Ascending aorta (tissue), 2 donors: ENCODE measurements at regions not wholly inside any gene's neighbourhood (a gene's known extent, or its start where the extent isn't known, plus 50 kb on each side); places are given as distances from the start of the nearest gene placed in this dataset.
"Not testable (repeated sequence)": the region's sequence is repeated elsewhere in the genome, so short reads cannot be mapped to it uniquely, and the experiment has no call there.

Experiments
- DNase-seq, 2 donors: peaks; one replicate each; pipeline ENCODE4 v3.0.0-alpha.2; 2019; ENCODE audit warnings: low spot score in 2 of 2
- H3K27ac ChIP-seq, 2 donors: fragments of 200-600 bp; sonication (generic); one replicate each; pipeline ENCODE4 v1.5.1; 2016 to 2017; ENCODE audit warnings: mild to moderate bottlenecking in 1 of 2
- H3K27me3 ChIP-seq: fragments of 200-600 bp; sonication (generic); one replicate; pipeline ENCODE4 v1.5.1; 2017
- H3K36me3 ChIP-seq, 2 donors: fragments of 200-600 bp; sonication (generic); one replicate each; pipeline ENCODE4 v1.5.1; 2016
- H3K4me1 ChIP-seq, 2 donors: fragments of 200-600 bp; sonication (generic); one replicate each; pipeline ENCODE4 v1.5.1; 2016 to 2017; ENCODE audit warnings: mild to moderate bottlenecking in 1 of 2
- H3K4me3 ChIP-seq, 2 donors: fragments of 200-600 bp; sonication (generic); one replicate each; pipeline ENCODE4 v1.5.1; 2016 to 2017; ENCODE audit warnings: mild to moderate bottlenecking in 1 of 2
- H3K9me3 ChIP-seq, 2 donors: fragments of 200-600 bp; sonication (generic); one replicate each; pipeline ENCODE4 v1.5.1; 2016
- CTCF ChIP-seq, 3 experiments: fragments of 200-600 bp in 2 of 3; fragments of 450-650 bp in 1 of 3; sonication (generic) in 2 of 3; IDR thresholded peaks; one replicate each; pipeline ENCODE4 v1.5.1; 2016 to 2019; ENCODE audit warnings: antibody characterized with exemption in 3 of 3, mild to moderate bottlenecking in 1 of 3, moderate library complexity in 1 of 3
- intact Hi-C: fragments of 100-400 bp; cut with DNase I; formaldehyde crosslinking; loops from one replicate; pipeline ENCODE4 v1.15.1; 2023

- intact Hi-C loops: no loop called here
- DNase-seq: no peak
- no peaks in the 10 kb centered on the region for H3K36me3 ChIP-seq
- no peak for TF ChIP-seq CTCF (IDR thresholded peaks at IDR 0.05)
- no peaks in the 10 kb centered on the region for H3K4me1 ChIP-seq
- H3K9me3 ChIP-seq: peaks cover 0 to 40% of the 10 kb centered on the region in 2 donors
- H3K27me3 ChIP-seq: no peaks in the 10 kb centered on the region
- no peak overlapping the region for H3K27ac ChIP-seq
- H3K4me3 ChIP-seq: no peak overlapping the region
These were observed 631.5 kb upstream of the NR2F2 start for GRCh38 chr15:95698951-95699350.

- no peak for DNase-seq
- no peaks in the 10 kb centered on the region for H3K27me3 ChIP-seq
- H3K4me3 ChIP-seq: no peak overlapping the region
- no peaks in the 10 kb centered on the region for H3K36me3 ChIP-seq
- TF ChIP-seq CTCF (IDR thresholded peaks at IDR 0.05): no peak
- no peak overlapping the region for H3K27ac ChIP-seq
- intact Hi-C loops: no loop called here
- H3K9me3 ChIP-seq: peaks cover 0 to 34% of the 10 kb centered on the region in 2 donors
- H3K4me1 ChIP-seq: no peaks in the 10 kb centered on the region
These were observed 630.9 kb upstream of the NR2F2 start for GRCh38 chr15:95699578-95699977.

GRCh38 chr15:95700692-95701091, 629.8 kb upstream of the NR2F2 start:
- H3K27me3 ChIP-seq, intact Hi-C loops, DNase-seq, H3K36me3 ChIP-seq, H3K4me1 ChIP-seq, H3K27ac ChIP-seq, H3K4me3 ChIP-seq: not testable (repeated sequence)
- peaks cover 0 to 24% of the 10 kb centered on the region in 2 donors for H3K9me3 ChIP-seq

GRCh38 chr15:95701410-95701809, 629.1 kb upstream of the NR2F2 start:
- TF ChIP-seq CTCF (IDR thresholded peaks at IDR 0.05): no peak
- no peak overlapping the region for H3K27ac ChIP-seq
- no peak for DNase-seq
- no peaks in the 10 kb centered on the region for H3K36me3 ChIP-seq
- peaks cover 0 to 24% of the 10 kb centered on the region in 2 donors for H3K9me3 ChIP-seq
- H3K4me1 ChIP-seq: no peaks in the 10 kb centered on the region
- H3K27me3 ChIP-seq: no peaks in the 10 kb centered on the region
- intact Hi-C loops: no loop called here
- H3K4me3 ChIP-seq: no peak overlapping the region

GRCh38 chr15:95709959-95710695, 620.4 kb upstream of the NR2F2 start:
- no peak overlapping the region for H3K27ac ChIP-seq
- intact Hi-C loops: no loop called here
- no peaks in the 10 kb centered on the region for H3K27me3 ChIP-seq
- H3K36me3 ChIP-seq: no peaks in the 10 kb centered on the region
- H3K4me3 ChIP-seq: no peak overlapping the region
- no peaks in the 10 kb centered on the region for H3K9me3 ChIP-seq
- no peak for TF ChIP-seq CTCF (IDR thresholded peaks at IDR 0.05)
- DNase-seq: no peak
- H3K4me1 ChIP-seq: peaks cover 0 to 3% of the 10 kb centered on the region in 2 donors

GRCh38 chr15:95712785-95713184, 617.7 kb upstream of the NR2F2 start:
- Histone ChIP-seq H3K36me3 (no peaks in the 10 kb centered on the region), H3K4me1 (peaks cover 0 to 7% of the 10 kb centered on the region in 2 donors), H3K27me3 (no peaks in the 10 kb centered on the region), H3K4me3 (no peak overlapping the region), H3K9me3 (no peaks in the 10 kb centered on the region), H3K27ac (no peak overlapping the region)
- DNase-seq: no peak
- intact Hi-C loops: no loop called here
- TF ChIP-seq CTCF (IDR thresholded peaks at IDR 0.05): no peak
